Adrenal gland (tissue), 9 donors: ENCODE measurements at regions not wholly inside any gene's neighbourhood (a gene's known extent, or its start where the extent isn't known, plus 50 kb on each side); places are given as distances from the start of the nearest gene placed in this dataset.

Experiments used
- DNase-seq, 7 donors: peaks; one replicate each; pipeline ENCODE4 v3.0.0-alpha.2; 2019 to 2020
- H3K27ac ChIP-seq, 5 donors: fragments of 200-600 bp; sonication (generic) in 4 of 5; 1 replicate in 3 of 5; 2 replicates in 2 of 5; pipeline versions ENCODE4 v1.5.1 to v1.8.0; 2016 to 2020; ENCODE audit warnings: mild to moderate bottlenecking in 1 of 5
- H3K27me3 ChIP-seq: fragments of 200-600 bp; 2 replicates; pipeline ENCODE4 v1.8.0; 2021
- H3K36me3 ChIP-seq, 2 donors: fragments of 200-600 bp; replicated peaks in 1 of 2; 1 replicate in 1 of 2; 2 replicates in 1 of 2; pipeline versions ENCODE4 v1.5.1 to v1.8.0; 2018 to 2022
- H3K4me1 ChIP-seq, 2 donors: fragments of 200-600 bp; replicated peaks in 1 of 2; 1 replicate in 1 of 2; 2 replicates in 1 of 2; pipeline versions ENCODE4 v1.5.1 to v1.8.0; 2018 to 2021
- H3K4me3 ChIP-seq, 4 donors: fragments of 200-600 bp; sonication (generic) in 3 of 4; one replicate each; pipeline ENCODE4 v1.5.1; 2016 to 2018
- H3K9me3 ChIP-seq, 3 donors: fragments of 200-600 bp; sonication (generic) in 1 of 3; replicated peaks in 1 of 3; 1 replicate in 2 of 3; 2 replicates in 1 of 3; pipeline versions ENCODE4 v1.5.1 to v1.8.0; 2016 to 2021
- CTCF ChIP-seq, 6 experiments: fragments of 450-650 bp in 4 of 6; fragments of 200-600 bp in 2 of 6; sonication (generic) in 1 of 6; IDR thresholded peaks; 1 replicate in 5 of 6; 2 replicates in 1 of 6; pipeline versions ENCODE4 v1.5.1 to v1.8.0; 2016 to 2021; ENCODE audit warnings: antibody characterized with exemption in 6 of 6, mild to moderate bottlenecking in 2 of 6, moderate library complexity in 1 of 6
- POLR2A ChIP-seq, 2 donors: fragments of 450-650 bp; IDR thresholded peaks; one replicate each; pipeline ENCODE4 v1.6.1; 2017; ENCODE audit warnings: antibody characterized with exemption in 2 of 2, mild to moderate bottlenecking in 2 of 2, moderate library complexity in 1 of 2
- WGBS, 4 donors: extraction: QIAGEN DNeasy Blood & Tissue Kit in 2 of 4; methylation state at CpG; one replicate each; pipeline versions ENCODE4 v1.1.5 to v1.1.7; 2013 to 2017; 5-methylcytosine and 5-hydroxymethylcytosine counted together
- intact Hi-C, 2 donors: fragments of 100-400 bp; cut with DNase I; formaldehyde crosslinking; loops; one replicate each; pipeline versions ENCODE4 v1.14.1 to v1.15.0; 2022 to 2023
- donor health status: healthy with polysubstance abuse.
- donor health status: Bipolar disorder and iron deficiency.
- donor health status: DM: yes; HTN: yes; CAD: no.
- donor health status: DM: no; HTN: no; CAD: no.
- donor health status: DM: no; HTN: no; CAD: no.

- Histone ChIP-seq H3K36me3 (no peaks in the 10 kb centered on the region), H3K4me1 (no peaks in the 10 kb centered on the region), H3K4me3 (no peak overlapping the region), H3K27me3 (no peaks in the 10 kb centered on the region), H3K27ac (no peak overlapping the region), H3K9me3 (no peaks in the 10 kb centered on the region)
- intact Hi-C loops, result no loop called here
- no peak for DNase-seq
- 68 to 77% (median 74%) methylated on average over 4 of the region's 4 CpGs for WGBS, 4 donors
- no peak for TF ChIP-seq POLR2A (IDR thresholded peaks at IDR 0.05)
- no peak for TF ChIP-seq CTCF (IDR thresholded peaks at IDR 0.05)
Observed at GRCh38 chr7:50160206-50160605, 67.2 kb upstream of the ZPBP start.

GRCh38 chr7:50159154-50159553 is 66.1 kb upstream of the ZPBP start:
- 89 to 94% (median 92%) methylated on average over 15 to 25 of the region's 25 CpGs for WGBS, 4 donors
- Histone ChIP-seq H3K4me1 (no peaks in the 10 kb centered on the region), H3K27me3 (no peaks in the 10 kb centered on the region), H3K36me3 (no peaks in the 10 kb centered on the region), H3K27ac (no peak overlapping the region), H3K9me3 (no peaks in the 10 kb centered on the region), H3K4me3 (no peak overlapping the region)
- TF ChIP-seq CTCF (IDR thresholded peaks at IDR 0.05) (no peak), POLR2A (IDR thresholded peaks at IDR 0.05) (no peak)
- no peak for DNase-seq
- intact Hi-C loops, result loop anchor here in 1 of 2 donors (10.0 kb wide), 1 partner anchor 996 kb away; no protein-coding TSS in a partner anchor

GRCh38 chr7:50156706-50157105 is 63.7 kb upstream of the ZPBP start:
- Histone ChIP-seq H3K4me1 (no peaks in the 10 kb centered on the region), H3K27ac (no peak overlapping the region), H3K27me3 (no peaks in the 10 kb centered on the region), H3K36me3 (no peaks in the 10 kb centered on the region), H3K4me3 (no peak overlapping the region), H3K9me3 (no peaks in the 10 kb centered on the region)
- WGBS, 4 donors, result 49 to 61% (median 54%) methylated on average over 5 of the region's 5 CpGs
- TF ChIP-seq POLR2A (IDR thresholded peaks at IDR 0.05), result no peak
- TF ChIP-seq CTCF (IDR thresholded peaks at IDR 0.05), result no peak
- intact Hi-C loops, result loop anchor here in 1 of 2 donors (10.0 kb wide), 1 partner anchor 998 kb away; no protein-coding TSS in a partner anchor
- no peak for DNase-seq

- TF ChIP-seq POLR2A (IDR thresholded peaks at IDR 0.05), result no peak
- no peak for TF ChIP-seq CTCF (IDR thresholded peaks at IDR 0.05)
- Histone ChIP-seq H3K36me3 (no peaks in the 10 kb centered on the region), H3K4me3 (no peak overlapping the region), H3K27ac (no peak overlapping the region), H3K4me1 (no peaks in the 10 kb centered on the region), H3K9me3 (no peaks in the 10 kb centered on the region), H3K27me3 (no peaks in the 10 kb centered on the region)
- no peak for DNase-seq
- intact Hi-C loops, result loop anchor here in 1 of 2 donors (10.0 kb wide), 1 partner anchor 999 kb away; no protein-coding TSS in a partner anchor
- 54 to 68% (median 61%) methylated on average over 4 of the region's 4 CpGs for WGBS, 4 donors
Observed at GRCh38 chr7:50156163-50156562, 63.1 kb upstream of the ZPBP start.
